Pons (tissue), 1 donor: ENCODE measurements at regions not wholly inside any gene's neighbourhood (a gene's known extent, or its start where the extent isn't known, plus 50 kb on each side); places are given as distances from the start of the nearest gene placed in this dataset.

Source experiments
- DNase-seq: peaks from one replicate; pipeline ENCODE4 v3.0.0-alpha.2; 2016; ENCODE audit warnings: low spot score

GRCh38 chr12:30874455-30875321 is 51.9 kb upstream of the TSPAN11 start:
- DNase-seq: no peak

- no peak for DNase-seq
These were observed 55.9 kb upstream of the TSPAN11 start for GRCh38 chr12:30870491-30871265.

GRCh38 chr12:30867415-30867814 is 59.1 kb upstream of the TSPAN11 start:
- no peak for DNase-seq

GRCh38 chr12:30866256-30866655 is 60.3 kb upstream of the TSPAN11 start:
- no peak for DNase-seq

GRCh38 chr12:30863839-30864238 is 62.7 kb upstream of the TSPAN11 start:
- no peak for DNase-seq

- DNase-seq: no peak
These were observed 64.1 kb upstream of the TSPAN11 start for GRCh38 chr12:30862486-30862885.

- DNase-seq: no peak
These were observed 67.3 kb upstream of the TSPAN11 start for GRCh38 chr12:30859226-30859625.

GRCh38 chr12:30858471-30858870 is 68.1 kb upstream of the TSPAN11 start:
- no peak for DNase-seq

GRCh38 chr12:30853561-30854133 is 72.9 kb upstream of the TSPAN11 start:
- no peak for DNase-seq

GRCh38 chr12:30850684-30851083 is 75.9 kb upstream of the TSPAN11 start:
- DNase-seq: no peak

GRCh38 chr12:30847259-30847658 is 79.3 kb upstream of the TSPAN11 start:
- DNase-seq: peak; percentile 49

GRCh38 chr12:30846776-30847175 is 79.8 kb upstream of the TSPAN11 start:
- no peak for DNase-seq

GRCh38 chr12:30845676-30846075 is 80.9 kb upstream of the TSPAN11 start:
- no peak for DNase-seq

GRCh38 chr12:30843211-30843610 is 83.3 kb upstream of the TSPAN11 start:
- no peak for DNase-seq

- DNase-seq: no peak
These were observed 85.8 kb upstream of the TSPAN11 start for GRCh38 chr12:30840715-30841114.

GRCh38 chr12:30839643-30840220 is 85.0 kb upstream of the CAPRIN2 start:
- no peak for DNase-seq

- no peak for DNase-seq
These were observed 82.8 kb upstream of the CAPRIN2 start for GRCh38 chr12:30837595-30837994.

GRCh38 chr12:30836656-30837445 is 82.1 kb upstream of the CAPRIN2 start:
- DNase-seq: no peak

GRCh38 chr12:30835216-30835615 is 80.5 kb upstream of the CAPRIN2 start:
- no peak for DNase-seq

GRCh38 chr12:30830751-30831150 is 76.0 kb upstream of the CAPRIN2 start:
- DNase-seq: no peak

- no peak for DNase-seq
These were observed 75.1 kb upstream of the CAPRIN2 start for GRCh38 chr12:30829876-30830275.

GRCh38 chr12:30828686-30829085 is 73.9 kb upstream of the CAPRIN2 start:
- DNase-seq: no peak
